GM20431 (cell line): ENCODE measurements at regions not wholly inside any gene's neighbourhood (a gene's known extent, or its start where the extent isn't known, plus 50 kb on each side); places are given as distances from the start of the nearest gene placed in this dataset.

Source experiments
- in situ Hi-C: fragments of 300-500 bp; cut with MseI, MboI; formaldehyde crosslinking; loops from one replicate; pipeline ENCODE4 v1.15.0; 2020; ENCODE audit warnings: low sequenced_read_pairs; ENCODE audit not compliant: unreplicated experiment

- in situ Hi-C loops = no loop called here
Measured at GRCh38 chr2:64220894-64221617, 76.8 kb upstream of the PELI1 start.

- in situ Hi-C loops = no loop called here
Measured at GRCh38 chr2:64221935-64222334, 77.7 kb upstream of the PELI1 start.

- in situ Hi-C loops = no loop called here
Measured at GRCh38 chr2:64222351-64222750, 78.1 kb upstream of the PELI1 start.

- in situ Hi-C loops = no loop called here
Measured at GRCh38 chr2:64223055-64223454, 78.8 kb upstream of the PELI1 start.

GRCh38 chr2:64225491-64225890 is 81.3 kb upstream of the PELI1 start:
- in situ Hi-C loops = no loop called here

GRCh38 chr2:64226611-64227010 is 82.4 kb upstream of the PELI1 start:
- in situ Hi-C loops = no loop called here

GRCh38 chr2:64227603-64228125 is 83.4 kb upstream of the PELI1 start:
- in situ Hi-C loops = no loop called here

- in situ Hi-C loops = no loop called here
Measured at GRCh38 chr2:64228126-64228678, 84.0 kb upstream of the PELI1 start.

GRCh38 chr2:64228918-64229317 is 84.7 kb upstream of the PELI1 start:
- in situ Hi-C loops = no loop called here

- in situ Hi-C loops = no loop called here
Measured at GRCh38 chr2:64230540-64230939, 86.3 kb upstream of the PELI1 start.

GRCh38 chr2:64232266-64232665 is 88.0 kb upstream of the PELI1 start:
- in situ Hi-C loops = no loop called here

GRCh38 chr2:64233376-64233922 is 89.2 kb upstream of the PELI1 start:
- in situ Hi-C loops = no loop called here

- in situ Hi-C loops = no loop called here
Measured at GRCh38 chr2:64234150-64234549, 89.9 kb upstream of the PELI1 start.

- in situ Hi-C loops = no loop called here
Measured at GRCh38 chr2:64234785-64235184, 90.6 kb upstream of the PELI1 start.

GRCh38 chr2:64237266-64237665 is 93.0 kb upstream of the PELI1 start:
- in situ Hi-C loops = no loop called here

GRCh38 chr2:64238799-64239198 is 94.6 kb upstream of the PELI1 start:
- in situ Hi-C loops = no loop called here

GRCh38 chr2:64243081-64244036 is 99.1 kb upstream of the PELI1 start:
- in situ Hi-C loops = no loop called here

- in situ Hi-C loops = no loop called here
Measured at GRCh38 chr2:64244037-64244416, 99.8 kb upstream of the PELI1 start.

GRCh38 chr2:64245631-64246030 is 101.4 kb upstream of the PELI1 start:
- in situ Hi-C loops = no loop called here

- in situ Hi-C loops = no loop called here
Measured at GRCh38 chr2:64246962-64247361, 102.7 kb upstream of the PELI1 start.
